AG10803 (cell line): ENCODE measurements at regions not wholly inside any gene's neighbourhood (a gene's known extent, or its start where the extent isn't known, plus 50 kb on each side); places are given as distances from the start of the nearest gene placed in this dataset.

Experiments used
- DNase-seq: peaks from one replicate; pipeline ENCODE4 v3.0.0; 2010; ENCODE audit warnings: low read depth
- H3K4me3 ChIP-seq: 2 replicates; pipeline ENCODE4 v1.5.1; 2011; ENCODE audit warnings: mild to moderate bottlenecking, low read length, control low read depth
- CTCF ChIP-seq: conservative IDR thresholded peaks from 2 replicates; pipeline ENCODE4 v1.5.1; 2011; ENCODE audit warnings: mild to moderate bottlenecking, low read length, control low read depth, inconsistent platforms

- no peak for DNase-seq
- TF ChIP-seq CTCF: no peak
- no peak overlapping the region for H3K4me3 ChIP-seq
These were observed 189.0 kb upstream of the BLID start for GRCh38 chr11:122304973-122305372.

GRCh38 chr11:122304306-122304705, 188.3 kb upstream of the BLID start:
- no peak overlapping the region for H3K4me3 ChIP-seq
- DNase-seq: no peak
- no peak for TF ChIP-seq CTCF

- no peak for TF ChIP-seq CTCF
- DNase-seq: no peak
- no peak overlapping the region for H3K4me3 ChIP-seq
These were observed 178.0 kb upstream of the BLID start for GRCh38 chr11:122294041-122294440.

- DNase-seq: peak; percentile 55
- TF ChIP-seq CTCF: peak; percentile 53
- H3K4me3 ChIP-seq: no peak overlapping the region
These were observed 177.4 kb upstream of the BLID start for GRCh38 chr11:122293296-122294023.

- DNase-seq: no peak
- TF ChIP-seq CTCF: no peak
- no peak overlapping the region for H3K4me3 ChIP-seq
These were observed 171.4 kb upstream of the BLID start for GRCh38 chr11:122287401-122287800.

- no peak for DNase-seq
- TF ChIP-seq CTCF: no peak
These were observed 169.3 kb upstream of the BLID start for GRCh38 chr11:122285070-122285988.

GRCh38 chr11:122280870-122281269, 164.9 kb upstream of the BLID start:
- H3K4me3 ChIP-seq: no peak overlapping the region
- DNase-seq: no peak
- TF ChIP-seq CTCF: no peak

More at GRCh38 chr11:122285070-122285988, 169.3 kb upstream of the BLID start:
- no peak overlapping the region for H3K4me3 ChIP-seq
